Neural cell (in vitro differentiated cells): ENCODE measurements at regions not wholly inside any gene's neighbourhood (a gene's known extent, or its start where the extent isn't known, plus 50 kb on each side); places are given as distances from the start of the nearest gene placed in this dataset.

ENCODE experiments used
- EP300 ChIP-seq: fragments of 450-650 bp; conservative IDR thresholded peaks from 2 replicates; pipeline ENCODE4 v1.6.1; 2014; ENCODE audit warnings: antibody characterized with exemption, mild to moderate bottlenecking, moderate library complexity; ENCODE audit not compliant: poor library complexity, severe bottlenecking
- EZH2 ChIP-seq: fragments of 200-600, 300-800 bp; shearing (Covaris generic), sonication (generic); IDR thresholded peaks from 2 replicates; pipeline ENCODE4 v1.6.1; 2014; ENCODE audit warnings: antibody characterized with exemption, low read length, borderline replicate concordance, mild to moderate bottlenecking; ENCODE audit not compliant: insufficient read depth, poor library complexity, severe bottlenecking
- MXI1 ChIP-seq: fragments of 450-650 bp; conservative IDR thresholded peaks from 2 replicates; pipeline ENCODE4 v1.6.1; 2014; ENCODE audit warnings: antibody characterized with exemption, mild to moderate bottlenecking; ENCODE audit not compliant: poor library complexity, severe bottlenecking
- POLR2AphosphoS5 ChIP-seq: IDR thresholded peaks from 2 replicates; pipeline ENCODE4 v1.6.1; 2012
- RAD21 ChIP-seq: fragments of 450-650 bp; conservative IDR thresholded peaks from 2 replicates; pipeline ENCODE4 v1.6.1; 2014; ENCODE audit warnings: antibody characterized with exemption, mild to moderate bottlenecking, moderate library complexity
- TAF1 ChIP-seq: IDR thresholded peaks from 2 replicates; pipeline ENCODE4 v1.6.1; 2012; ENCODE audit warnings: low read depth
- TF ChIP-seq, protein P1 (sequence below): fragments of 450-650 bp; IDR thresholded peaks from 2 replicates; pipeline ENCODE4 v1.5.1; 2014; ENCODE audit warnings: antibody characterized with exemption, mild to moderate bottlenecking, moderate library complexity; ENCODE audit not compliant: poor library complexity, severe bottlenecking
- TF ChIP-seq, protein P2 (sequence below): IDR thresholded peaks from 2 replicates; pipeline ENCODE4 v1.6.1; 2012; ENCODE audit warnings: borderline replicate concordance

DNA sequence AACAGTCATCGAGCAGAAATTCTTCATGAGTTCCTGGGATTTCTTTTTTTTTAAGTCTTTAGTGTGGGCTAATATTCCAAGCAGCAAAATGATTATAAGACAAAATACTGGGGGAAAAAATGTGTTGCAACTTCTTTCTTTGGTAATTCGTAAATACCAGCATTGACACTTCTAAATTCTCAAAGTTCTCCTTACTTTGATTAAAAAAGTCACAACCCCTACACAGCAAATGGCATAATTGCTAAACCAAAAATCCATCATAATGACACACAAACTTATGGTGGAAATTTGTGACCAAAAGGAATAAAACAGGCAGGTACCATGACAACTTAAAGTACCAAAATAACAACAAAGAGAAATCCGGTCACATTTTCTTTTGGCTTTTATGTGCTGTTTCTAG is 585.2 kb upstream of the PKN2 start:
- TF ChIP-seq, protein P1, sequence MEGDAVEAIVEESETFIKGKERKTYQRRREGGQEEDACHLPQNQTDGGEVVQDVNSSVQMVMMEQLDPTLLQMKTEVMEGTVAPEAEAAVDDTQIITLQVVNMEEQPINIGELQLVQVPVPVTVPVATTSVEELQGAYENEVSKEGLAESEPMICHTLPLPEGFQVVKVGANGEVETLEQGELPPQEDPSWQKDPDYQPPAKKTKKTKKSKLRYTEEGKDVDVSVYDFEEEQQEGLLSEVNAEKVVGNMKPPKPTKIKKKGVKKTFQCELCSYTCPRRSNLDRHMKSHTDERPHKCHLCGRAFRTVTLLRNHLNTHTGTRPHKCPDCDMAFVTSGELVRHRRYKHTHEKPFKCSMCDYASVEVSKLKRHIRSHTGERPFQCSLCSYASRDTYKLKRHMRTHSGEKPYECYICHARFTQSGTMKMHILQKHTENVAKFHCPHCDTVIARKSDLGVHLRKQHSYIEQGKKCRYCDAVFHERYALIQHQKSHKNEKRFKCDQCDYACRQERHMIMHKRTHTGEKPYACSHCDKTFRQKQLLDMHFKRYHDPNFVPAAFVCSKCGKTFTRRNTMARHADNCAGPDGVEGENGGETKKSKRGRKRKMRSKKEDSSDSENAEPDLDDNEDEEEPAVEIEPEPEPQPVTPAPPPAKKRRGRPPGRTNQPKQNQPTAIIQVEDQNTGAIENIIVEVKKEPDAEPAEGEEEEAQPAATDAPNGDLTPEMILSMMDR = no peak
- TF ChIP-seq EP300 = no peak
- no peak for TF ChIP-seq EZH2
- TF ChIP-seq, protein P2, sequence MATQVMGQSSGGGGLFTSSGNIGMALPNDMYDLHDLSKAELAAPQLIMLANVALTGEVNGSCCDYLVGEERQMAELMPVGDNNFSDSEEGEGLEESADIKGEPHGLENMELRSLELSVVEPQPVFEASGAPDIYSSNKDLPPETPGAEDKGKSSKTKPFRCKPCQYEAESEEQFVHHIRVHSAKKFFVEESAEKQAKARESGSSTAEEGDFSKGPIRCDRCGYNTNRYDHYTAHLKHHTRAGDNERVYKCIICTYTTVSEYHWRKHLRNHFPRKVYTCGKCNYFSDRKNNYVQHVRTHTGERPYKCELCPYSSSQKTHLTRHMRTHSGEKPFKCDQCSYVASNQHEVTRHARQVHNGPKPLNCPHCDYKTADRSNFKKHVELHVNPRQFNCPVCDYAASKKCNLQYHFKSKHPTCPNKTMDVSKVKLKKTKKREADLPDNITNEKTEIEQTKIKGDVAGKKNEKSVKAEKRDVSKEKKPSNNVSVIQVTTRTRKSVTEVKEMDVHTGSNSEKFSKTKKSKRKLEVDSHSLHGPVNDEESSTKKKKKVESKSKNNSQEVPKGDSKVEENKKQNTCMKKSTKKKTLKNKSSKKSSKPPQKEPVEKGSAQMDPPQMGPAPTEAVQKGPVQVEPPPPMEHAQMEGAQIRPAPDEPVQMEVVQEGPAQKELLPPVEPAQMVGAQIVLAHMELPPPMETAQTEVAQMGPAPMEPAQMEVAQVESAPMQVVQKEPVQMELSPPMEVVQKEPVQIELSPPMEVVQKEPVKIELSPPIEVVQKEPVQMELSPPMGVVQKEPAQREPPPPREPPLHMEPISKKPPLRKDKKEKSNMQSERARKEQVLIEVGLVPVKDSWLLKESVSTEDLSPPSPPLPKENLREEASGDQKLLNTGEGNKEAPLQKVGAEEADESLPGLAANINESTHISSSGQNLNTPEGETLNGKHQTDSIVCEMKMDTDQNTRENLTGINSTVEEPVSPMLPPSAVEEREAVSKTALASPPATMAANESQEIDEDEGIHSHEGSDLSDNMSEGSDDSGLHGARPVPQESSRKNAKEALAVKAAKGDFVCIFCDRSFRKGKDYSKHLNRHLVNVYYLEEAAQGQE = no peak
- no peak for TF ChIP-seq MXI1
- no peak for TF ChIP-seq TAF1
- TF ChIP-seq POLR2AphosphoS5 = no peak
- no peak for TF ChIP-seq RAD21
